Activated naive CD4-positive, alpha-beta T cell treated with anti-CD3 and anti-CD28 coated beads, Interleukin-2, amount 50 U/mL, for 16 hours (primary cell): ENCODE measurements at regions not wholly inside any gene's neighbourhood (a gene's known extent, or its start where the extent isn't known, plus 50 kb on each side); places are given as distances from the start of the nearest gene placed in this dataset.
"Not testable (repeated sequence)": the region's sequence is repeated elsewhere in the genome, so short reads cannot be mapped to it uniquely, and the experiment has no call there.

Experiments used
- DNase-seq: peaks from one replicate; pipeline ENCODE4 v3.0.0-alpha.2; 2020

GRCh38 chr9:31104249-31104648 lies 1280.2 kb upstream of the ACO1 start:
- DNase-seq: no peak

DNA sequence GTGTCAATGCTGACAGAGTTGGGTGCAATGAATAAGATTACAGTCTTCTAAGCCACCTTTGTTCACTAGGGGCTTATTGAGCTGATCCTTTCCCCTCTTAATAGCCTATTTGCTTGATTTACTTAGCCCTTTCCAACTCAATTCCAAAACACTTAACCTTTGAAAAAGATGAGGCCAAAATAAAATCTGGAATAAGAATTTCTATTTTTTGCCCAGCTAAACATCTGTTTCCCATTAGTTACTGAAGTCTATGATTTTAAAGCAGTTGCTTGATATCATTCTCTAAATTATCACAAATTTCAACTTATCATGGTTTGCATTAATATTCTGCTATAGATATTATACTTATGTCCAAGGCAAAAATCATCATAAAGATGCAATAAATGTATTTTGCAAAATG lies 1272.0 kb upstream of the ACO1 start:
- no peak for DNase-seq

DNA sequence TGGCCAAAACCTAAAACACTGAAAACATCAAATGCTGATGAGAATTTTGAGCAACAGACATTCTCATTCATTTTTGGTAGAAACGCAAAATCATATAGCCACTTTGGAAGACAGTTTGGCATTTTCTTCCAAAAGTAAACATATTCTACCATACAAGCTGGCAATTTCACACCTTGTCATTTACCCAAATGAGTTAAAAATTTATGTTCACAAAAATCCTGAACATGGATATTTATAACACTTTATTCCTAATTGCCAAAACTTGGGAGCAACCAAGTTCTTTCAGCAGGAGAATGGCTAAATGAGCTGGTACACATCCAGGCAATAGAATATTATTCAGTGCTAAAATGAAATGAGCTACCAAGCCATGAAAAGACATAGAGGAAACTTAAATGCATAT lies 1270.1 kb upstream of the ACO1 start:
- DNase-seq: no peak

- DNase-seq: peak; percentile 30
These were observed 1264.5 kb upstream of the ACO1 start for GRCh38 chr9:31119890-31120454.

DNA sequence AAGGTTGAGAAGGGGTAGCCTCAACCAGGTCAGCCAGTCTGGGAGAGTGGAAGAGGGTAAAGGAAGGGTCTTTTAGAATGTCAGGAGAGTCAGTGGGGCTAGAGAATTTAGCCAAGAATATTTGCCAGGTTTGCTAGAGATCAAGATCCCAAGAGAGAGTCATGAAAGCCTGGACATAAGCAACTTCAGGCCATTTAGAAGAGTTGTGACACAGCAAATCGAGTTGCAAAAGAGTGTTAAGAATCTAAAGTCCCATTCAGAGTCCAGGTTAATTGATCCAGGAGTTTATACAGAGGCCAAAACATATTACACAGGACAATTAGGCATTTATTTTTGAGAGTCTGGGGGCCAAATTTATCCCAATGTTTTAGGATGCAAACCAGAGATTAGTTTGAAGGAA lies 1260.1 kb upstream of the ACO1 start:
- no peak for DNase-seq

GRCh38 chr9:31135567-31135966 lies 1248.9 kb upstream of the ACO1 start:
- DNase-seq: no peak

DNA sequence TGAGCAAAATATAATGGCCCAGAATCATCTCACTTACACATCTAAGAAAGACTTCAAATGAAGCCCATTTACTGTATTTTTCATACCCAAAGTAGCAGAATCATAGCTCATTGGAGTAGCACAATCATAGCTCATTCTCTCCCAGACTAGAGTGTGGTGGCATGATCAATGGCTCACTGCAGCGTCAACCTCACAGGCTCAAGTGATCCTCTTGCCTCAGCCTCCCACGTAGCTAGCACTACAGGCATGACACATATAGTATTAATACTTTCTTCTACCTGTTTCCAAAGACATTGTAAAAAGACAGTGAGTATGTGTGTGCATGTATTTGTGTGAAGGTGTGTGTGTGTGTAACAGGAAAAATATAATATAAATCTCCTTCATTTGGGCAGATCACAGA lies 1247.9 kb upstream of the ACO1 start:
- DNase-seq: no peak

DNA sequence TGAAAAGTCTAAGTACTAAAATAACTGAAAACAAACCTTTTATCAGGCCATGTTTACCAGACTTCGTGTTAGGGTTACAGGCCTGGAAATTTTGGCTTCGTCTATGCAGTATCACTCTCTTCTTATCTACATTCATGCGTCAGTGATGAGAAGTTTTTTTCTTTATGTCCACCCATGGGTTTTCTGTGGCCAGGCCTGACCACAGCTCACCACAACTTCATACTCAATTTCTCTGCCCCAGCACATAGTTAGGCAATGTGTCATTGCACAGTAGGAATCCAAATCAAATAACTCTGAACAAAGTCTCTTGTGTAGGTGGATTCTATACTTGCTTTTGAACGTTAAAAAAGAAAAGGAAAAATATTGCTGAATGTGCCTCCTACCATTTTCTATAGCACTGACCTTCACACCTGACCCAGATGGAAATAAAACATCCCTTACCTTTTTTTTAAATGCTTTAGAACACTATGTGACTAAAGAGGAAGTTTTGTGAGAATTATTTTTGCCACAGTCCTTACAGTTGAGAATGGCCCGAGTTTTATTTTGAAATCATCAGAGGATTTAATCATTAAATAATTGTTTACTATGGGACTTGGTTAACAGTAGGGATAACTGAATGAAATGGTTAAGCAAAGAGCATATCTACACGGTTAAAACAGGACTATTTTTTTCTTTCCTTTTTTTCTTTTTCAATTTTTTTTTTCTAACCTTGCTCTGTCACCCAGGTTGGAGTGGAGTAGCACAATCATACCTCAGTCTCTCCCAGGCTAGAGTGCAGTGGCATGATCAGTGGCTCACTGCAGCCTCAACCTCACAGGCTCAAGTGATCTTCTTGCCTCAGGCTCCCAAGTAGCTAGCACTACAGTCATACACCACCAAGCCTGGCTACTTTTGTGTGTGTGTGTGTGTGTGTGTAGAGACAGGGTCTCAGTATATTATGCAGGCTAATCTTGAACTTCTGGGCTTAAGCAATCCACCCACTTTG lies 1247.0 kb upstream of the ACO1 start:
- no peak for DNase-seq

DNA sequence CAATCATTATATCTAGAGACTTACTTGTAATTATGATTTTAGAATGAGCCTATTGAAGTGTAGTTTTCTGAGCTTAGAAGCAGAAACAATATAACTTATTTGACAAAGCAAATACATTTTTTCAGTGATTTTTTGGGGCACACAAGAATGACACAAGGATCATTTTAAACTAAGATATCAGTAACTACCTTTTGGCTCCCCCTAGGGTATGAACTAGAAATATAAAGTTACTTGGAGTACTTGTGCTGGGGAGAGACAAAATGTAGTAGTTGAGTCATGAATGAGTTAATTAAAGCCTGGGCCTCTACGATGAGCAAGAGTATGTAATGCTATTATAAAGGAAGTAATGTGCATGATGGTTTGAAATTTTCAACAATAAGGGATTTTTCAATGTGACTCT lies 1244.1 kb upstream of the ACO1 start:
- DNase-seq: no peak

DNA sequence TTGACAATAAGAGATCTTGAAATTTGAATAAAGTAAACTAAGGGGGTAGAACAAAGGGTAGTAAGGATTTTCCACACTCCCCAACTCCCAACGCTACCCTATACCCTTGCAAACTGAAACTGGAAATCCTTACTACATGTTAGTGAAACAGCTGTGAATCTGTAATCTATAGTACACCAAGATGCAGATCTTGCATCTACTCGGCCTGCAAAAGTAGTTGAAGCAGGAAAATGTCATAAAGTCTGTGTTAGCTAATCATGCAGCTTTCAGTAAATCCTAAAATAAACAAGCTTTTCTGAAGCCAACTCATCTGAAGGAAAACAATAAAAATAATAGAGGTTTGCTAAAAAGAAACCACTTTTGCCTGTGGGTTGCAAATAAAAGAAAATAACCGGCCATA lies 1242.0 kb upstream of the ACO1 start:
- DNase-seq: no peak

- DNase-seq: no peak
These were observed 1239.8 kb upstream of the ACO1 start for GRCh38 chr9:31144614-31145013.

DNA sequence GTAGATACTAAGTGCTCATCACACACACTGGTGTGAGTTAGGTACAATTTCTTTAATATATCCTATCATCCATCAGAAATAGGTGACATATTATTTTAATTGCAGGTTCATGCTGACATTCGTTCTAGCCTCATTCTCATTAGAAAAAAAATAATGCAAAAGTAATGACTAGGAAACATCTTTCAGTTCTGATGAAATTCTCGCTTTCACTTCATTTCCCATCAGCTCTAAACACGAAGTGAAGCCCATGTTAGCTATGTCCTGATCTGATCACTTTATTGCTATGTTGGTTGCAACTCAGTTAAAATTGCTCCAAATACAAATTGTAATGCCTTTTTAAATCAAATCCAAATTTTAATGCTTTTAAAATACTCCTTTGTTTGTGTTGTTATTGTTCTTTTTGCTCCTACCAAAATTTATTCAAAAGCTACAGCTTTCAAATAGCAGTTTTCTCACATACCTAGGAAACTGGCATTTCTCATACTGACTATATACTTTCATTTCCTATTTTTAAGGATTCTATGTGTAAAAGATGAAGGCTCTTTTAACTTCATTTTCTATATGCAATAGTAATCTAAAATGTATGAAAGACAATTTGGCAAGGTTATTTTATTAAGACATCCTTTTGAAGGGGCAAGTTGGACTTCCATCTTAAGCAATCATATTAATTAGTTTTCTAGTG lies 1237.8 kb upstream of the ACO1 start:
- no peak for DNase-seq

DNA sequence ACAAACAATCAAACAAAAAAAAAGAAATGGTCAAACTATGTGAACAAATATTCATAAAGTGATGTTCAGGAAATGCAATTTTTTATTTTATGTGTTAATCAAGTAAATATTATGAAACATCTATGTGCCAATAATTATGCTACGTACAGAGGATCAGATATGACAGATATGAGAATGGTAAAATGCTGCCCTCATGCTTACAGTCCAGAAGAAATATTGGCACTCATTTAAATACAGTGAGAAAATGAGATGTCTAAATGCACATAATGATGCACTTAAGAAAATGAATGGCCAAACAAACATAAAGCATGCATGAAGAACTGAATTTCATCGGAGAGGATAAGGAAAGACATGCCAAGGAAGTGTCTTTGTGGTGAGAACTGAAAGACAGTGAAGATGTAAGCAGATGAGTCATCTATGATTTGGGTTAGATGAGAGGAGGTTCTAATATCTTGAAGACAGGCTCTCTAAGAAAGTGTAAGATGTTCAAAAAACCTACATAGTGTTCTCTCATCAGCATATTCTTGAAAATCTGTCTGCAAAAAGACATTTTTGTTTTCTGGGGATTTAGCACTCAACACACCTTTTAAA lies 1231.1 kb upstream of the ACO1 start:
- DNase-seq: no peak

DNA sequence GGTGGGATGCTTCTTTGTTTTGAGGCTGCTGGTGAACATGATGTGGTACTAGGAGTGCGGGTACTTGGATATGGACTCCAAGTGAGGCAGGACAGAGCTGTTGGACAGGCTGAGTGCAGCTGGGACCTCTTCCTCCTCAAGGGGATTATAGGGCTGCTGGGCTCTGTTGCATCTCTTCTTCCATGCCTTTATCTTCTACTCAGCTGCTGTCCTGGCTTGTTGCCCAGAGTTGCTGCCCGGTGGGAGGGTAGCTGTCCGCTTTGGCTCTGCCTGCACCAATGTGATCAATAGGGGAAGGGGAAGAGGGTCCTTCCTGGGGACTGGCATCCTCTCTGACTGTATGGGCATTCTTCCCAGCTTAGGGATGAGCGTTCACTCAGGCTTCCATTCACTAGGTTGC lies 1217.9 kb upstream of the ACO1 start:
- no peak for DNase-seq

- DNase-seq: no peak
These were observed 1216.3 kb upstream of the ACO1 start for GRCh38 chr9:31168161-31168560.

GRCh38 chr9:31174681-31175080 lies 1209.8 kb upstream of the ACO1 start:
- no peak for DNase-seq

DNA sequence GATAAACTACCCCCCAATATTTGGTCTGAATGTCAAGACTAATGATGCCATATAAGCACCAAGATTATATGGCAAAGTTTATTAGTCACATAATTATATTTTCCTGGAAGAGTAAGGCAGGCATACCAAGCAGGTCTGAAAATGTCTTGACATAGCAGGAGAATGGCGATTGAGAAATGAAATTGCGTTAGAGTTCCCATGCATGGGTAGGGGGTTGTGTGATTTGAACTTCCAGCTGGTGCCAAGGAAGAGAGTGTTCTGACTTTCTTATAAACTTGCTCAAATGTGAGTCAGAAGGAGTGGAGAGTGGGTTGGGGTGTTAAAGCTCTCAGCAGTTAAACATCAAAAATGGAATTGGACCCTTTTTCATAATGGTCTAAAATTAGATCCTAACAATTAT lies 1200.6 kb upstream of the ACO1 start:
- no peak for DNase-seq

DNA sequence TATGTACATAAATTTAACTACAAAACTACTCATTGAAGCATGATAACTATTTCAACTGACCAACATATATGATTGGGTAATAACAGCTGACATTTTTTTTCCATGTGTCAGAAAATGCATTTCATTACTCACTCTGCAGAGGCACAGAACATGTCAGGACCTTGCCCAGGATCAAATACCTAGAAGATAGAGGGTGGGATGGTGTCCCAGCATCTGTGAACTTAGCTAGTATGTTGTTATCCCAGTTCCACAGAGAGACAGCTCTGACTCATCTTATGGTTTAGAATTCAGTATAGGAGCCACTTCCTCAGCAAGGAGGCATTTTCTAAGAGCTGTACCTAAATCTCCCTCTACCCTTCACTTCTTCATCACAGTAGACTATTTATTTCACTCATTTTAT lies 1198.6 kb upstream of the ACO1 start:
- no peak for DNase-seq

DNA sequence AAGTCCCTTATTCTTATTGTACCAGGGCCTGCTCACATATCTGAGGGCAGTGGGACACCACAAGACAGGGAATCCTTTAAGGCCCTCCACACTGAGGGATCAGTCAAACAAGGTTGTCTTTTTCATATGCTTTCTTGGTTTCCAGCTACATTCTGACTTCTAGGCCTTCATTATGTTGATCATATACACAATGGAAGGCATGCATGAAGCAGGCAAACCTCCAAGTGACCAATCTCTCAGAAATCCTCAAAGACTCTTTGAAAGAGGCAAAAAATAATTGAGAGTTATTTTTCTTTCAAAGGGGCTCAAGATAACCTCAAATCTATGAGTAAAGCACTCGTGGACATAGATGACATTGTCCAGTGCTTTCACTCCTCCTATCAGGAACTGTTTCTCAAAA lies 1195.9 kb upstream of the ACO1 start:
- no peak for DNase-seq

DNA sequence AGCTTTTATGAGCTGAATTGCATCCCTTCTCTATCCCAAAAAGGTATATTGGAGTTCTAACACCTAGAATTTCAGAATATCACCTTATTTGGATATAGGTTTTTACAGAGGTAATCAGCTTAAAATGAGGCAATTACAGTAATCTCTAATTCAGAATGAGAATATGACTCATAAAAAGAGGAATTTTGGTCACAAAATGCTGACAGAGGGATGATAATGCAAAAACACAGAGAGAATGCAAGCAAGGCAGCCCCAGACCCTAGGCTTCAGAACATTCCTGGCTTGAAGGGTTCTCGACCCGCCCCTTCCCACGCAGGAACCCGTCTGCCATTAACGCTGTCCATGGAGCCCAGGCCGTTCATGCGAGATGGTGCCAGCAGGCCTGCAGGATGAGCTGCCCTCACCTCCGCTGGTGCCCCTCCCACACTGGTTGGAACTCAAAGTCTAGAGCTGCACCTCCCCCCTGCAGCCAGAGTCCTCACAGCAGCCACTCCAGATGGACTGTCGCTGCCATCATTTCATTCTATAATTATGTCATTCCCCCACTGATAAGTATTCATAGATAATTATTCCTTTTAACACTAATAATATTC lies 1173.4 kb upstream of the ACO1 start:
- DNase-seq: peak; percentile 17

GRCh38 chr9:31229976-31230375 lies 1154.5 kb upstream of the ACO1 start:
- DNase-seq: not testable (repeated sequence)

- no peak for DNase-seq
These were observed 1152.0 kb upstream of the ACO1 start for GRCh38 chr9:31232485-31232884.

DNA sequence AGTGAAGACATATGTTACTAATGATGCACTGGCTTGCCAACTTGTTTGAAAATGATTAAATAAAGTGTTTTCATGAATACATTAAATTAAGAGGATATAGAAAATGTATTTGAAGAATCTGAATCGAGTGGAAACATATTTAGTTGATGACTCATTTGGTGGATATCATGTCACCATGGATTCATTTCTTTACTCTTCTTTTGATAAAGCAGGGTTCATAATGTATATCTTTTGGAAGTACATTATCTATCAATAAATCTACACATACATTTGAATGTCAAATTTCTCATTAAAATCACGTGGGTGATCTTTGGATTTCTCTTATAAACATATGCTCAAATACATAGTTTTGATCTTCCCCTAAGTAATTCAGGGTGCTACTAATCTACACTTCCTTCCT lies 1148.1 kb upstream of the ACO1 start:
- no peak for DNase-seq
